ENCODE measurements at regions not wholly inside any gene's neighbourhood (a gene's known extent, or its start where the extent isn't known, plus 50 kb on each side); places are given as distances from the start of the nearest gene placed in this dataset.

DNA sequence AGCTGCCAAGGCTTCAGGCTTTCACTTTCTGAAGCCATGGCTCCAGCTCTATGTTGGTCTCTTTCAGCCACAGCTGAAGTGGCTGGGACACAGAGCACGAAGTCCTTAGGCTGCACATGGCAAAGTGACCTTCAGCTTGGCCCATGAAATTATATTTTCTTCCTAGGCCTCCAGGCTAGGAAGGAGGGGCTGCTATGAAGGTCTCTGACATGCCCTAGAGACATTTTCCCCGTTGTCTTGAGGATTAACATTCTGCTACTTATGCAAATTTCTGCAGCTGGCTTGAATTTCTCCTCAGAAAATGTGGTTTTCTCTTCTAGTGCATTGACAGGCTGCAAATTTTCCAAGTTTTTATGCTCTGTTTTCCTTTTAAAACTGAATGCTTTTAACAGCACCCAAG, 99.8 kb upstream of the KCNIP4 start:
- H2AFZ ChIP-seq (ENCODE audit: low read depth, low read length) = no peak overlapping the region
- no peak overlapping the region for H3K9ac ChIP-seq (ENCODE audit: low read length)
- H3K79me2 ChIP-seq (ENCODE audit: insufficient read depth, low read length) = no peaks in the 10 kb centered on the region
- H3K27me3 ChIP-seq (ENCODE audit: insufficient read depth, low read length) = no peaks in the 10 kb centered on the region
- no peak for FAIRE-seq
- no peaks in the 10 kb centered on the region for H3K9me3 ChIP-seq (ENCODE audit: insufficient read depth, low read depth, low read length)
- Mint-ChIP-seq H3K4me3 (ENCODE audit: unreplicated experiment) (no peak overlapping the region), H3K9me3 (ENCODE audit: unreplicated experiment) (peaks cover 2% of the 10 kb centered on the region), H3K27ac (ENCODE audit: unreplicated experiment) (no peak overlapping the region), H3K36me3 (ENCODE audit: low read depth, unreplicated experiment) (no peaks in the 10 kb centered on the region), H3K4me1 (ENCODE audit: low read depth, unreplicated experiment) (no peaks in the 10 kb centered on the region), H3K27me3 (ENCODE audit: low read depth, unreplicated experiment) (no peaks in the 10 kb centered on the region)
- no peaks in the 10 kb centered on the region for H3K4me1 ChIP-seq (ENCODE audit: insufficient read depth, low read length)
- H3K36me3 ChIP-seq (ENCODE audit: insufficient read depth, low read length) = no peaks in the 10 kb centered on the region
- no peak for DNase-seq (ENCODE audit: low read depth)
- no peak overlapping the region for H3K4me2 ChIP-seq (ENCODE audit: low read length)
- no peaks in the 10 kb centered on the region for H4K20me1 ChIP-seq (ENCODE audit: insufficient read depth, low read length)
- TF ChIP-seq, protein P1, sequence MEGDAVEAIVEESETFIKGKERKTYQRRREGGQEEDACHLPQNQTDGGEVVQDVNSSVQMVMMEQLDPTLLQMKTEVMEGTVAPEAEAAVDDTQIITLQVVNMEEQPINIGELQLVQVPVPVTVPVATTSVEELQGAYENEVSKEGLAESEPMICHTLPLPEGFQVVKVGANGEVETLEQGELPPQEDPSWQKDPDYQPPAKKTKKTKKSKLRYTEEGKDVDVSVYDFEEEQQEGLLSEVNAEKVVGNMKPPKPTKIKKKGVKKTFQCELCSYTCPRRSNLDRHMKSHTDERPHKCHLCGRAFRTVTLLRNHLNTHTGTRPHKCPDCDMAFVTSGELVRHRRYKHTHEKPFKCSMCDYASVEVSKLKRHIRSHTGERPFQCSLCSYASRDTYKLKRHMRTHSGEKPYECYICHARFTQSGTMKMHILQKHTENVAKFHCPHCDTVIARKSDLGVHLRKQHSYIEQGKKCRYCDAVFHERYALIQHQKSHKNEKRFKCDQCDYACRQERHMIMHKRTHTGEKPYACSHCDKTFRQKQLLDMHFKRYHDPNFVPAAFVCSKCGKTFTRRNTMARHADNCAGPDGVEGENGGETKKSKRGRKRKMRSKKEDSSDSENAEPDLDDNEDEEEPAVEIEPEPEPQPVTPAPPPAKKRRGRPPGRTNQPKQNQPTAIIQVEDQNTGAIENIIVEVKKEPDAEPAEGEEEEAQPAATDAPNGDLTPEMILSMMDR (IDR thresholded peaks at IDR 0.05; ENCODE audit: insufficient read depth, low read depth, low read length) = no peak
- TF ChIP-seq EZH2 (IDR thresholded peaks at IDR 0.05; ENCODE audit: insufficient read depth, low read length) = no peak
- H3K4me3 ChIP-seq (ENCODE audit: insufficient read depth, low read depth, low read length) = no peak overlapping the region
- no peak overlapping the region for H3K27ac ChIP-seq (ENCODE audit: low read depth, low read length)

DNA sequence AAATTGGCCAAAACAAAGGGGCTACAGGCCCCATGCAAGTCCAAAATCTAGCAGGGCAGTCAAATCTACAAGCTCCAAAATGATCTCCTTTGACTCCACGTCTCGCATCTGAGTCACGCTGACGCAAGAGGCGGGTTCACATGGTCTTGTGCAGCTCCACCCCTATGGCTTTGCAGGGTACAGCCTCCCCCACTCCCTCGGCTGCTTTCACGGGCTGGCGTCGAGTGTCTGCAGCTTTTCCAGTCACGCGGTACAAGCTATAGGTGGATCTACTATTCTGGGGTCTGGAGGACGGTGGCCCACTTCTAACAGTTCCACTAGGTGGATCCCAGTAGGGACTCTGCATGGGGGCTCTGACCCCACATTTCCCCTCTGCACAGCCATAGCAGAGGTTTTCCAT, 99.2 kb upstream of the KCNIP4 start:
- no peak overlapping the region for H3K27ac Mint-ChIP-seq (ENCODE audit: unreplicated experiment)
- DNase-seq (ENCODE audit: low read depth) = no peak

DNA sequence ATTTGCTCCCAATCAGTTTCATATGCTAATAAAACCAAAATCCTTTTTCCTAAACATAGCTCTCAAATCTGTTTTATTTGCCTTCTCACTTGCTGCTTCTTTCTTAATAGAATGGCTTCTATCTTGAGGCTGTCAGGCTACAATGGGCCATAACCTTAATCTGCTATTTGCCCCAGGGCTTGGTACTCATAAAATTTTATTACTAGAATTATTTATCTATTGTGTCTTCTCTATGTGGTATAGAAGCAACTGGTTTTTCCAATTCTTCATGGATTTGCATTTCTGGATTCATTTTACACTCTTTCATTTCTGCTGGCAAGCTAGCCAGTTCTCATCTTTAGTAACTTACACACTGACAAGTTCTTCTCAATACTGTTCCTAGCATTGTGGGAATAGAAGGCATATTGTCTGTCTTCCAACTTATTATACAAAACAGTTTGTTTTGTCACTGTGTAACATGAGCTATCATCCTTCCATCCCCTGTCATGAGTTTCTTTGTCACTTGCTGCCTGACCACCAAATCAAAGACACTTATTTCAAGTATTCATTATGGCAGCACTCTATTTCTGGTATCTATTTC, 96.6 kb upstream of the KCNIP4 start:
- Histone ChIP-seq H3K4me3 (ENCODE audit: insufficient read depth, low read depth, low read length) (no peak overlapping the region), H4K20me1 (ENCODE audit: insufficient read depth, low read length) (no peaks in the 10 kb centered on the region), H3K27me3 (ENCODE audit: insufficient read depth, low read length) (no peaks in the 10 kb centered on the region), H3K9me3 (ENCODE audit: insufficient read depth, low read depth, low read length) (peaks cover 3% of the 10 kb centered on the region), H2AFZ (ENCODE audit: low read depth, low read length) (no peak overlapping the region), H3K79me2 (ENCODE audit: insufficient read depth, low read length) (no peaks in the 10 kb centered on the region), H3K36me3 (ENCODE audit: insufficient read depth, low read length) (no peaks in the 10 kb centered on the region), H3K4me2 (ENCODE audit: low read length) (no peak overlapping the region), H3K4me1 (ENCODE audit: insufficient read depth, low read length) (no peaks in the 10 kb centered on the region), H3K9ac (ENCODE audit: low read length) (no peak overlapping the region), H3K27ac (ENCODE audit: low read depth, low read length) (no peak overlapping the region)
- Mint-ChIP-seq H3K4me3 (ENCODE audit: unreplicated experiment) (no peak overlapping the region), H3K4me1 (ENCODE audit: low read depth, unreplicated experiment) (no peaks in the 10 kb centered on the region), H3K36me3 (ENCODE audit: low read depth, unreplicated experiment) (no peaks in the 10 kb centered on the region), H3K27me3 (ENCODE audit: low read depth, unreplicated experiment) (no peaks in the 10 kb centered on the region), H3K27ac (ENCODE audit: unreplicated experiment) (no peak overlapping the region), H3K9me3 (ENCODE audit: unreplicated experiment) (peaks cover 2% of the 10 kb centered on the region)
- FAIRE-seq (no peak), DNase-seq (ENCODE audit: low read depth) (no peak)
- TF ChIP-seq, protein P1 (IDR thresholded peaks at IDR 0.05; ENCODE audit: insufficient read depth, low read depth, low read length) = no peak
- no peak for TF ChIP-seq EZH2 (IDR thresholded peaks at IDR 0.05; ENCODE audit: insufficient read depth, low read length)

More for the DNA sequence above, 99.2 kb upstream of the KCNIP4 start:
- H3K4me2 ChIP-seq (ENCODE audit: low read length) = no peak overlapping the region
- H4K20me1 ChIP-seq (ENCODE audit: insufficient read depth, low read length) = no peaks in the 10 kb centered on the region
- no peak overlapping the region for H3K4me3 Mint-ChIP-seq (ENCODE audit: unreplicated experiment)
- no peak for TF ChIP-seq EZH2 (IDR thresholded peaks at IDR 0.05; ENCODE audit: insufficient read depth, low read length)
- TF ChIP-seq, protein P1 (IDR thresholded peaks at IDR 0.05; ENCODE audit: insufficient read depth, low read depth, low read length) = no peak
- no peaks in the 10 kb centered on the region for H3K4me1 Mint-ChIP-seq (ENCODE audit: low read depth, unreplicated experiment)
- no peak for FAIRE-seq
- no peaks in the 10 kb centered on the region for H3K9me3 ChIP-seq (ENCODE audit: insufficient read depth, low read depth, low read length)
- no peak overlapping the region for H2AFZ ChIP-seq (ENCODE audit: low read depth, low read length)
- no peaks in the 10 kb centered on the region for H3K4me1 ChIP-seq (ENCODE audit: insufficient read depth, low read length)
- H3K9ac ChIP-seq (ENCODE audit: low read length) = no peak overlapping the region
- H3K4me3 ChIP-seq (ENCODE audit: insufficient read depth, low read depth, low read length) = no peak overlapping the region
- no peaks in the 10 kb centered on the region for H3K27me3 ChIP-seq (ENCODE audit: insufficient read depth, low read length)
- H3K9me3 Mint-ChIP-seq (ENCODE audit: unreplicated experiment) = peaks cover 2% of the 10 kb centered on the region
- no peaks in the 10 kb centered on the region for H3K79me2 ChIP-seq (ENCODE audit: insufficient read depth, low read length)
- H3K36me3 ChIP-seq (ENCODE audit: insufficient read depth, low read length) = no peaks in the 10 kb centered on the region
- H3K27me3 Mint-ChIP-seq (ENCODE audit: low read depth, unreplicated experiment) = no peaks in the 10 kb centered on the region
- no peak overlapping the region for H3K27ac ChIP-seq (ENCODE audit: low read depth, low read length)
- no peaks in the 10 kb centered on the region for H3K36me3 Mint-ChIP-seq (ENCODE audit: low read depth, unreplicated experiment)

Measured in astrocyte (in vitro differentiated cells and primary cell).